ENCODE measurements at regions not wholly inside any gene's neighbourhood (a gene's known extent, or its start where the extent isn't known, plus 50 kb on each side); places are given as distances from the start of the nearest gene placed in this dataset.

DNA sequence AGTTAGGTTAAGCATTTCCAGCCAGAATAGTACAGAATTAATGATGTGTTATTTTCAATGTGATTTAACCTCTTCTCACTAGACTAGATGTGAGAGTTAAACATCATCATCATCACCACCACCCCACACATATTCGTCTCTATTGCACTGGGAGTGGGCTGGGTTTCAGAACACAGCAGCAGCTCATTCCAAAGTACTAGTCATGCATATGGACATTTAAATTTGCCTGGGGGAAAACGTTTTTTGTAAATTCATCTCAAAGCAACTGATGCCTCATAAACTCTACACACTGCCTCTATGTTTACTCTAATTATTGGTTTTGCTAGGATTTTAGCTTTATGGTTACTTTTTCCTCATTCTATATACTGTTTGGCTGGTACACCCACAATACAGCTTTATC is 509.1 kb downstream of the PPP4R3C start:
- TF ChIP-seq, protein P1, sequence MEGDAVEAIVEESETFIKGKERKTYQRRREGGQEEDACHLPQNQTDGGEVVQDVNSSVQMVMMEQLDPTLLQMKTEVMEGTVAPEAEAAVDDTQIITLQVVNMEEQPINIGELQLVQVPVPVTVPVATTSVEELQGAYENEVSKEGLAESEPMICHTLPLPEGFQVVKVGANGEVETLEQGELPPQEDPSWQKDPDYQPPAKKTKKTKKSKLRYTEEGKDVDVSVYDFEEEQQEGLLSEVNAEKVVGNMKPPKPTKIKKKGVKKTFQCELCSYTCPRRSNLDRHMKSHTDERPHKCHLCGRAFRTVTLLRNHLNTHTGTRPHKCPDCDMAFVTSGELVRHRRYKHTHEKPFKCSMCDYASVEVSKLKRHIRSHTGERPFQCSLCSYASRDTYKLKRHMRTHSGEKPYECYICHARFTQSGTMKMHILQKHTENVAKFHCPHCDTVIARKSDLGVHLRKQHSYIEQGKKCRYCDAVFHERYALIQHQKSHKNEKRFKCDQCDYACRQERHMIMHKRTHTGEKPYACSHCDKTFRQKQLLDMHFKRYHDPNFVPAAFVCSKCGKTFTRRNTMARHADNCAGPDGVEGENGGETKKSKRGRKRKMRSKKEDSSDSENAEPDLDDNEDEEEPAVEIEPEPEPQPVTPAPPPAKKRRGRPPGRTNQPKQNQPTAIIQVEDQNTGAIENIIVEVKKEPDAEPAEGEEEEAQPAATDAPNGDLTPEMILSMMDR (IDR thresholded peaks at IDR 0.05; ENCODE audit: insufficient read depth, low read length): no peak
- no peak for DNase-seq (ENCODE audit: low read depth)
- no peak overlapping the region for H3K4me3 ChIP-seq (ENCODE audit: low read depth, low read length)

DNA sequence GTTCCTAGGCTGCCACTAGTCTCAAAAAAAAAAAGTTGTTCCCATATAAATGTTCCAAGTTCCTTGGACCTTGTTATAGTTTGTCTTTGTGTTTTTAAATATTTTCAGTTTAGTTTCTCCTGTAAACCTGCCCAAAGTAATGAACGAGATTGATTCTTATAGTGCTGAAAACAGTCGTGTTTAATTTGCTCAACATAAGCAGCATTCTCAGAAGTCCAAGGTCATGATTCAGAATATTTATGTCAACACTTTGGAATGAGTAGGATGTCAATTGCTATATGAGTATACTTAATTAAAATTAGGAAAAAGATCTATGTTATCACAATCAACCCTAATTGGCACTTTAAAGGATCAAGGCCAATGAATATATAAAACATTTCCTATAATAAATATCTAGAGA is 510.9 kb downstream of the PPP4R3C start:
- no peak overlapping the region for H3K4me3 ChIP-seq (ENCODE audit: low read depth, low read length)
- no peak for DNase-seq (ENCODE audit: low read depth)
- TF ChIP-seq, protein P1 (IDR thresholded peaks at IDR 0.05; ENCODE audit: insufficient read depth, low read length): no peak

DNA sequence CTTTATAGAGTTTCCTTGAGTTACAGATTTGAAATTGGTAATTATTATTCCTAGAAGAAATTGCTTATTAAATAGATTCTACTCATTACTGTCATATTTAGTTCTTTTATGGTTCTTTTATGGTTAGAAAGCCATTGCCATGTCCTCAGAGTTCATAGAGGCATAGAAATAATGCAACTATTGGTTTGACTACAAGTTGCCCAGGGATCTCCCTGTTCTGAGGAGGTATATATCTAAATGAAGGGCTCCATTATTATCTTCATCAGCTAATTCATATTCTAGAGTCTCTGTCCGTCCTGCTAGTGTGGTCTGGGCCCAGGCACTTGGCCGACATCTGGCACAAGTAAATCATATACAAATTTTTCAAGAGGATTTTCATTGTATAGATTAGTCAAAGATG is 535.7 kb downstream of the PPP4R3C start:
- TF ChIP-seq, protein P1 (IDR thresholded peaks at IDR 0.05; ENCODE audit: insufficient read depth, low read length): no peak
- no peak overlapping the region for H3K4me3 ChIP-seq (ENCODE audit: low read depth, low read length)
- DNase-seq (ENCODE audit: low read depth): no peak

DNA sequence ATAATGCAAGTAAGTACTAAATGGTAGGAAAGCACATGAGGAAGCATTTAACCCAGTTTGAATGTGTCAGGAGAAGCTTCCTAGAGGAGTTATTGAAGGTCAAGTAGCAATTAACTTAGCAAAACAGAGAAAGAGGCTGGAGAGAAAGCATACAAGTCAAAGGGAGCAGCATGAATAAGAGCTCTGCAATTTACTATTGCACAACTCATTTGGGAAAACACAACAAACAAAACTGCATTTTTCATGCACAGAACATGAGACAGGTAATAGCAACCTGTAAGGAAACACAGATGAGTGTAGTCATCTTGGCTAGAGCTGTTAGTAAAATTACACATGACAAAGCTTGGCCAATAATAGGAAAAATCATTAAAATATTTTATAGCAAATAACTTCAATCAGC is 538.1 kb downstream of the PPP4R3C start:
- no peak for DNase-seq (ENCODE audit: low read depth)
- TF ChIP-seq, protein P1 (IDR thresholded peaks at IDR 0.05; ENCODE audit: insufficient read depth, low read length): no peak
- no peak overlapping the region for H3K4me3 ChIP-seq (ENCODE audit: low read depth, low read length)

DNA sequence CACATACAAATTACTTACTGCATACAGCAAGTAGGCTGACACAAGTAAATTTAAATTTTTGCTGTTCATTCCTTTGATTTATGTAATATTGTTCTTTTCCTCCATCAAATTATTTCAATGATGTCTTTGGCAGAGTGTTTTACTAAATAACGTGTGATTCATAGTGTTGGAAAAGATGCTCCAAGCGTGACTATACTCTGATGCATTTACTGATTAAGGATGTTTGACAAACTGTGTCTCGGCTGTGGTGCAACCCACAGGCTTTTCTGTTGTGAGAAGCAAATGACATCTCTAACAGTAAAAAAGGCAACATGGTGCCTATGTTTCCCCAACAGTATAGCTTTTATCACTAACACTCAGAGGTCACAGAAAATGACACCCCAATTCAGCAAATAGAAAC is 540.9 kb downstream of the PPP4R3C start:
- peak; percentile 35 for DNase-seq (ENCODE audit: low read depth)
- H3K4me3 ChIP-seq (ENCODE audit: low read depth, low read length): no peak overlapping the region
- TF ChIP-seq, protein P1 (IDR thresholded peaks at IDR 0.05; ENCODE audit: insufficient read depth, low read length): no peak

DNA sequence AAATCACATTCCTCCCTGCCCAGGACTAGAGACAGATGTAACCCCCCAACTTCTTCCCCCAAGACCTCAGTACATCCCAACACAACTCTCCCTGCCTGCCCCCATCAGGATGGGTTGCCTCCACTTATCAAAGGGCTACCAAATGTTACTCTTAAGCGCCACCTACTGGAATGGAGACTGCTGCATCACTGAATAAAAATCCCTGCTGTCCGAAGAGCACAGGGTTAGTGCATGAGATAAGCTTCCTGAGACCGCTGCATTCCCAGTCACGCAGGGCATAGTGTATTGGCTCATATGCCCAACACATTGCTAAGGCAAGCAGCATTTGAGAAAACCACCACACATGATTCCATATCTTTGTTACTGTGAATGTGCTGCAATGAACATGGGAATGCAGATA is 544.5 kb downstream of the PPP4R3C start:
- H3K4me3 ChIP-seq (ENCODE audit: low read depth, low read length): no peak overlapping the region
- DNase-seq (ENCODE audit: low read depth): peak; percentile 8
- TF ChIP-seq, protein P1 (IDR thresholded peaks at IDR 0.05; ENCODE audit: insufficient read depth, low read length): peak; percentile 2

DNA sequence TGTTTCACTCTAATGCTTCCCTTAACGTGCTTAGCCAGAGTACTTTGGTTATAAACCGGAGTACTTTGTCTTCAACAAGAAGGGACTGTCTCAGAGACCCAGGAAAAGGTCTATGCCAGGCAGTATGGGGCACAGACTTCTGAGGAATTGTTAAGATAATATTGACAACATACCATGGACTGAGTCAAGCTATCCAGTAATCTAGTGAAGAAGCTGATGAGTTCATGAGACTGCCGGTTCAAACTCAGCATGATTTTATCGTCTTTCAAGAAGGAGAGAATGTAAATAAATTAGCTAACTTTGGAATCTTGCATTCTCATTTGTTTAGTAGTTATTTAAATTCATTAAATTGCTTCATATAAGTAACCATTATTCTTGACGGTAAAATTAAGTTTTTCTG is 546.1 kb downstream of the PPP4R3C start:
- TF ChIP-seq, protein P1 (IDR thresholded peaks at IDR 0.05; ENCODE audit: insufficient read depth, low read length): no peak
- no peak for DNase-seq (ENCODE audit: low read depth)

More for the DNA sequence above, 546.1 kb downstream of the PPP4R3C start:
- no peak overlapping the region for H3K4me3 ChIP-seq (ENCODE audit: low read depth, low read length)
